ENCODE measurements at regions not wholly inside any gene's neighbourhood (a gene's known extent, or its start where the extent isn't known, plus 50 kb on each side); places are given as distances from the start of the nearest gene placed in this dataset.

- no peak for DNase-seq
- Histone ChIP-seq H3K36me3 (peaks cover 0 to 31% (median 0%) of the 10 kb centered on the region in 3 donors), H3K27me3 (no peaks in the 10 kb centered on the region), H3K27ac (no peak overlapping the region), H3K4me3 (no peak overlapping the region), H3K9me3 (no peaks in the 10 kb centered on the region), H3K4me1 (peaks cover 0 to 22% (median 11%) of the 10 kb centered on the region in 3 donors)
- intact Hi-C loops (cut with DNase I) = no loop called here
- TF ChIP-seq POLR2A (IDR thresholded peaks at IDR 0.05) = no peak
- TF ChIP-seq CTCF (IDR thresholded peaks at IDR 0.05) = no peak
- 82 to 85% methylated on average over 4 of the region's 4 CpGs for WGBS, 2 donors
Observed at GRCh38 chr2:74071426-74071825, 76.3 kb downstream of the BOLA3 start.

GRCh38 chr2:74072565-74072964, 75.1 kb downstream of the BOLA3 start:
- Histone ChIP-seq H3K36me3 (peaks cover 0 to 42% (median 0%) of the 10 kb centered on the region in 3 donors), H3K9me3 (no peaks in the 10 kb centered on the region), H3K27ac (no peak overlapping the region), H3K27me3 (no peaks in the 10 kb centered on the region), H3K4me1 (peaks cover 0 to 11% (median 2%) of the 10 kb centered on the region in 3 donors), H3K4me3 (no peak overlapping the region)
- intact Hi-C loops (cut with DNase I) = no loop called here
- 43 to 67% methylated on average over 1 of the region's 1 CpG for WGBS, 2 donors
- DNase-seq = no peak
- no peak for TF ChIP-seq CTCF (IDR thresholded peaks at IDR 0.05)
- TF ChIP-seq POLR2A (IDR thresholded peaks at IDR 0.05) = no peak

GRCh38 chr2:74074487-74074886, 73.2 kb downstream of the BOLA3 start:
- peaks cover 0 to 51% (median 0%) of the 10 kb centered on the region in 3 donors for H3K36me3 ChIP-seq
- H3K4me3 ChIP-seq = no peak overlapping the region
- no peaks in the 10 kb centered on the region for H3K27me3 ChIP-seq
- TF ChIP-seq POLR2A (IDR thresholded peaks at IDR 0.05) (no peak), CTCF (IDR thresholded peaks at IDR 0.05) (no peak)
- no peak overlapping the region for H3K27ac ChIP-seq
- intact Hi-C loops (cut with DNase I) = no loop called here
- H3K9me3 ChIP-seq = no peaks in the 10 kb centered on the region
- peaks cover 0 to 6% (median 0%) of the 10 kb centered on the region in 3 donors for H3K4me1 ChIP-seq
- no peak for DNase-seq
- 71 to 100% methylated on average over 1 to 4 of the region's 4 CpGs for WGBS, 2 donors

- Histone ChIP-seq H3K4me3 (no peak overlapping the region), H3K9me3 (no peaks in the 10 kb centered on the region), H3K36me3 (peaks cover 0 to 57% (median 0%) of the 10 kb centered on the region in 3 donors), H3K4me1 (peaks cover 0 to 10% (median 0%) of the 10 kb centered on the region in 3 donors), H3K27ac (no peak overlapping the region), H3K27me3 (no peaks in the 10 kb centered on the region)
- TF ChIP-seq POLR2A (IDR thresholded peaks at IDR 0.05) (no peak), CTCF (IDR thresholded peaks at IDR 0.05) (no peak)
- intact Hi-C loops (cut with DNase I) = no loop called here
- 83 to 86% methylated on average over 1 of the region's 1 CpG for WGBS, 2 donors
- DNase-seq = no peak
Observed at GRCh38 chr2:74076074-74076470, 71.6 kb downstream of the BOLA3 start.

GRCh38 chr2:74077636-74078035, 70.1 kb downstream of the BOLA3 start:
- TF ChIP-seq POLR2A (IDR thresholded peaks at IDR 0.05) (no peak), CTCF (IDR thresholded peaks at IDR 0.05) (no peak)
- Histone ChIP-seq H3K4me1 (peaks cover 0 to 10% (median 0%) of the 10 kb centered on the region in 3 donors), H3K9me3 (no peaks in the 10 kb centered on the region), H3K27me3 (no peaks in the 10 kb centered on the region), H3K36me3 (peaks cover 0 to 73% (median 0%) of the 10 kb centered on the region in 3 donors), H3K27ac (no peak overlapping the region), H3K4me3 (no peak overlapping the region)
- intact Hi-C loops (cut with DNase I) = no loop called here
- DNase-seq = no peak
- 93 to 96% methylated on average over 3 to 5 of the region's 7 CpGs for WGBS, 2 donors

Measured in esophagus squamous epithelium (tissue), 5 donors.